ENCODE measurements at regions not wholly inside any gene's neighbourhood (a gene's known extent, or its start where the extent isn't known, plus 50 kb on each side); places are given as distances from the start of the nearest gene placed in this dataset.

DNA sequence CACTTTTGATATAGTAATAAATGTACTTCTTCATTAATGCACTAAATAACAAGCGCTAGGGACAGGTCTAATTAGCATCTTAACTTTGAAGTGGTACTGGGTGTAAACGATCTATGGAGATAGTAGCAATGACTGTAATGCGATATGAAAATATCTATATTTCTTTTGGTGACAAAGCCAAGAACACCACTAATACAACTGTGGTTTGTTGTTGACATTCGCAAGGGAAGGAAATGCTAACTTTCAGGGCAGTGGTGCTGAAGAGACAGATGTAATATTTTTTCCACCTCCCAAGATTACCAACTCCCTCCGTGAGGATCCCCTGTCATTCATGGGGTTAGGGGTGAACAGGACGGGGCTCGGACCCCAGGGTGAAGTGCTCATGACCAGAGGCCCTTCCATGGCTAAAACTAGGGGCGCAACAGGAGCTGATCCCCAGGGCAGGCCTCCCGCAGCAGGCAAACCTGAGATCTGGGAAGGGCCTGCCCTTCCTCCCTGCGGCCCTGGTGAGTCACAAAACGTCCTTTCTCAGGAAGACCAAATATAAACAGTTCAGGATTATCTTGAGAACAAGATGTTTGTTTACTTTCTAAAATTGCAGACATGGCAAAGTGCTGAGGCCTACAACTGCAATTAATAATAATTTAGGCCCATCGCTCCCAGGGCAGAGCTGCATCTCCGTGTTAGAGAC is 65.0 kb upstream of the TOX2 start:
- no peak for TF ChIP-seq EZH2 (IDR thresholded peaks at IDR 0.05; ENCODE audit: borderline replicate concordance, low read length)
- TF ChIP-seq, protein P1, sequence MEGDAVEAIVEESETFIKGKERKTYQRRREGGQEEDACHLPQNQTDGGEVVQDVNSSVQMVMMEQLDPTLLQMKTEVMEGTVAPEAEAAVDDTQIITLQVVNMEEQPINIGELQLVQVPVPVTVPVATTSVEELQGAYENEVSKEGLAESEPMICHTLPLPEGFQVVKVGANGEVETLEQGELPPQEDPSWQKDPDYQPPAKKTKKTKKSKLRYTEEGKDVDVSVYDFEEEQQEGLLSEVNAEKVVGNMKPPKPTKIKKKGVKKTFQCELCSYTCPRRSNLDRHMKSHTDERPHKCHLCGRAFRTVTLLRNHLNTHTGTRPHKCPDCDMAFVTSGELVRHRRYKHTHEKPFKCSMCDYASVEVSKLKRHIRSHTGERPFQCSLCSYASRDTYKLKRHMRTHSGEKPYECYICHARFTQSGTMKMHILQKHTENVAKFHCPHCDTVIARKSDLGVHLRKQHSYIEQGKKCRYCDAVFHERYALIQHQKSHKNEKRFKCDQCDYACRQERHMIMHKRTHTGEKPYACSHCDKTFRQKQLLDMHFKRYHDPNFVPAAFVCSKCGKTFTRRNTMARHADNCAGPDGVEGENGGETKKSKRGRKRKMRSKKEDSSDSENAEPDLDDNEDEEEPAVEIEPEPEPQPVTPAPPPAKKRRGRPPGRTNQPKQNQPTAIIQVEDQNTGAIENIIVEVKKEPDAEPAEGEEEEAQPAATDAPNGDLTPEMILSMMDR (IDR thresholded peaks at IDR 0.05; ENCODE audit: low read length) = no peak
- H3F3A ChIP-seq (ENCODE audit: insufficient read depth, low read length) = no peaks in the 10 kb centered on the region
- no peak overlapping the region for H3K9ac ChIP-seq (ENCODE audit: low read length)
- H3K36me3 ChIP-seq (ENCODE audit: insufficient read depth, low read length) = no peaks in the 10 kb centered on the region
- no peaks in the 10 kb centered on the region for H3K79me2 ChIP-seq (ENCODE audit: insufficient read depth, low read length)
- no peaks in the 10 kb centered on the region for H3K4me1 ChIP-seq (ENCODE audit: insufficient read depth, low read length, severe bottlenecking)
- H3K4me3 ChIP-seq (ENCODE audit: low read depth, low read length, poor library complexity, severe bottlenecking) = no peak overlapping the region
- no peaks in the 10 kb centered on the region for H3K9me3 ChIP-seq (ENCODE audit: low read length)
- H3K27me3 ChIP-seq (ENCODE audit: insufficient read depth, low read length) = no peaks in the 10 kb centered on the region
- no peaks in the 10 kb centered on the region for H3K9me2 ChIP-seq (ENCODE audit: low read depth, low read length)
- no peak overlapping the region for H3K4me2 ChIP-seq (ENCODE audit: low read length)
- H3K27ac ChIP-seq (ENCODE audit: low read depth, low read length, poor library complexity, severe bottlenecking) = no peak overlapping the region
- H4K20me1 ChIP-seq (ENCODE audit: insufficient read depth, low read length) = no peaks in the 10 kb centered on the region
- H2AFZ ChIP-seq (ENCODE audit: low read length) = no peak overlapping the region; the same call in 1 of the 2 replicates

DNA sequence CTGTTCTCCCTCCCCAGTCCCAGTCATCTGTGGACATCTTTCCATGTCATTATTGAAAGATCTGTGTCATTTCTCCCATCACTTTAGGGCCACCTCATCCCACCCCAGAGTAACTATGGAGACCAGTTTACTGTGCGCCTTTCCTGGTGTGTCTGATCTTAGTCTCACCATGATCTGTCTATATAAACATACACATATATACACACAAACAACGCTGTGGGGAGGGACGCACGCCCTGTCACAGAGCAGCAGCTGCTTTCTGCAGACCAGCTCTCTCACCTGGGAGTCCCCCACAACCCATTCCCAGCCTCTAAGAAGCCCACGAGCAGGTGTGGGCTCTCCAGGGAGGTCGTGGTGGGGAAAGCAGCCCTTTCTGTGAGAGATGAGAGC is 68.1 kb upstream of the TOX2 start:
- Histone ChIP-seq H3K9me3 (ENCODE audit: low read length) (no peaks in the 10 kb centered on the region), H3K4me3 (ENCODE audit: low read depth, low read length, poor library complexity, severe bottlenecking) (no peak overlapping the region), H3K9me2 (ENCODE audit: low read depth, low read length) (no peaks in the 10 kb centered on the region), H3K27ac (ENCODE audit: low read depth, low read length, poor library complexity, severe bottlenecking) (no peak overlapping the region), H4K20me1 (ENCODE audit: insufficient read depth, low read length) (no peaks in the 10 kb centered on the region), H3K4me2 (ENCODE audit: low read length) (no peak overlapping the region), H3K79me2 (ENCODE audit: insufficient read depth, low read length) (no peaks in the 10 kb centered on the region), H3K36me3 (ENCODE audit: insufficient read depth, low read length) (no peaks in the 10 kb centered on the region), H3K4me1 (ENCODE audit: insufficient read depth, low read length, severe bottlenecking) (no peaks in the 10 kb centered on the region), H3F3A (ENCODE audit: insufficient read depth, low read length) (no peaks in the 10 kb centered on the region), H2AFZ (ENCODE audit: low read length) (no peak overlapping the region), H3K27me3 (ENCODE audit: insufficient read depth, low read length) (no peaks in the 10 kb centered on the region), H3K9ac (ENCODE audit: low read length) (no peak overlapping the region)
- TF ChIP-seq, protein P1 (IDR thresholded peaks at IDR 0.05; ENCODE audit: low read length) = no peak
- no peak for TF ChIP-seq EZH2 (IDR thresholded peaks at IDR 0.05; ENCODE audit: borderline replicate concordance, low read length)

DNA sequence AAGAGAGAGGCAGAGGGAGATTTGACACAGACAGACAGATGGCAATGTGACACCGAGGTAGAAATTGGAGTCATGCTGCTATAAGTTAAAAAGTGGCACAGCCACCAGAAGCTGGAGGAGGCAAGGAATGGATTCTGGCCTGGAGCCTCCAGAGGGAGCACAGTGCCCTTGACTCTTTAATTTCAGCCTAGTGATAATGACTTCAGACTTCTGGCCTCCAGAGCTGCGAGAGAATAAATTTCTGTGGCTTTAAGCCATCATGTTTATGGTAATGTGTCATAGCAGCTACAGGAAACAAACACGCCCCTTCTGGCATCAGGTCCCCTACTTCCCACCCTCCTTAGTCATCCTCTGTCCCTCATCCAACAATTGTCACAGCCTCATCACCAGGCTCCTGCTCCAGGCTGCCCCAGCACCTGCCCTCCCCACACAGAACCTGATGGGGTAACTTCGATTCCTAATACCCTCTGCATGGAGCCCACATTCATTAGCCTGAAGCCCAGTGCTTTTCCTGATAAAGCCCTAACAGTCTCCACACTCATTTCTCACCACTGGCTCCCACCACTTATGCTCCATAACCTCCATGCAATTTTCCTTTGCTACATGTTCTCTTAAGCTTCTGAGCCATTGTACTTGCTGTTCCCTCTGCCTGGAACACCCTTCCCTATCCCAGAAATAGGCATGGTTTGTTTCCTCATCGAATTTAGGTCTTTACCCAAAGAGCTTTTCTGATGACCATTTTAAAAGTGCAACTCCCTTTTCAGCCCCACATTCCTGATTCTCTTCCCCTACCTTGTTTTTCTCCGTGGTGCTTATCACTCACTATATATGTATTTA is 69.7 kb upstream of the TOX2 start:
- Histone ChIP-seq H3K4me1 (ENCODE audit: insufficient read depth, low read length, severe bottlenecking) (peaks cover 12% of the 10 kb centered on the region), H3K9me2 (ENCODE audit: low read depth, low read length) (no peaks in the 10 kb centered on the region), H3K9me3 (ENCODE audit: low read length) (no peaks in the 10 kb centered on the region), H3F3A (ENCODE audit: insufficient read depth, low read length) (no peaks in the 10 kb centered on the region), H3K9ac (ENCODE audit: low read length) (no peak overlapping the region), H3K79me2 (ENCODE audit: insufficient read depth, low read length) (no peaks in the 10 kb centered on the region), H3K4me2 (ENCODE audit: low read length) (no peak overlapping the region), H3K36me3 (ENCODE audit: insufficient read depth, low read length) (no peaks in the 10 kb centered on the region), H3K27ac (ENCODE audit: low read depth, low read length, poor library complexity, severe bottlenecking) (no peak overlapping the region), H4K20me1 (ENCODE audit: insufficient read depth, low read length) (no peaks in the 10 kb centered on the region), H3K27me3 (ENCODE audit: insufficient read depth, low read length) (no peaks in the 10 kb centered on the region), H3K4me3 (ENCODE audit: low read depth, low read length, poor library complexity, severe bottlenecking) (no peak overlapping the region), H2AFZ (ENCODE audit: low read length) (no peak overlapping the region)
- TF ChIP-seq, protein P1 (IDR thresholded peaks at IDR 0.05; ENCODE audit: low read length) = 0 out of 2 replicates have a peak, but pooled peaks have one; percentile 4
- TF ChIP-seq EZH2 (IDR thresholded peaks at IDR 0.05; ENCODE audit: borderline replicate concordance, low read length) = no peak
